ENCODE measurements at regions not wholly inside any gene's neighbourhood (a gene's known extent, or its start where the extent isn't known, plus 50 kb on each side); places are given as distances from the start of the nearest gene placed in this dataset.

- no peak for TF ChIP-seq CTCF (IDR thresholded peaks at IDR 0.05; ENCODE audit: low read depth, low read length)
- TF ChIP-seq EZH2phosphoT487 (IDR thresholded peaks at IDR 0.05; ENCODE audit: low read depth): no peak
Measured at GRCh38 chr15:39512643-39513042, 68.2 kb upstream of the THBS1 start.

Data from OCI-LY3 (cell line).